ENCODE measurements at regions not wholly inside any gene's neighbourhood (a gene's known extent, or its start where the extent isn't known, plus 50 kb on each side); places are given as distances from the start of the nearest gene placed in this dataset.

GRCh38 chr1:221824025-221824424 lies 82.1 kb upstream of the DUSP10 start:
- DNase-seq = no peak
- Histone ChIP-seq H3K4me1 (ENCODE audit: control insufficient read depth in 1 of 2, insufficient read depth in 2 of 2, low read depth in 1 of 2, low read length in 1 of 2) (peaks cover 2 to 17% of the 10 kb centered on the region in 2 experiments; a peak in 2 of 4 replicates), H4K20me1 (ENCODE audit: insufficient read depth) (no peaks in the 10 kb centered on the region), H2AFZ (ENCODE audit: low read depth) (no peak overlapping the region), H3K9me3 (0 out of 2 replicates have a peak, but pooled peaks cover under 1% of the 10 kb centered on the region), H3K27ac (ENCODE audit: low read depth in 2 of 2, low read length in 1 of 2) (no peak overlapping the region), H3K79me2 (ENCODE audit: insufficient read depth) (no peaks in the 10 kb centered on the region), H3K36me3 (replicated peaks in 1 of 2; ENCODE audit: control insufficient read depth in 1 of 2, insufficient read depth in 2 of 2, low read length in 1 of 2) (no peaks in the 10 kb centered on the region), H3K9ac (no peak overlapping the region), H3K27me3 (ENCODE audit: insufficient read depth) (no peaks in the 10 kb centered on the region), H3K4me3 (ENCODE audit: low read depth in 2 of 2, low read length in 1 of 2) (no peak overlapping the region), H3K9me2 (no peaks in the 10 kb centered on the region), H3F3A (replicated peaks; ENCODE audit: insufficient read depth) (no peaks in the 10 kb centered on the region), H3K4me2 (no peak overlapping the region)
- TF ChIP-seq JUND (IDR thresholded peaks at IDR 0.05) (0 out of 2 replicates have a peak, but pooled peaks have one; percentile 4), SIN3A (IDR thresholded peaks at IDR 0.05; ENCODE audit: borderline replicate concordance, low read depth, low read length) (no peak), EP300 (IDR thresholded peaks at IDR 0.05; ENCODE audit: borderline replicate concordance in 1 of 2, low read depth in 1 of 2, low read length in 1 of 2) (no peak), SMC3 (IDR thresholded peaks at IDR 0.05; ENCODE audit: low read depth, low read length) (no peak)
- WGBS (ENCODE audit: low lambda C conversion rate) = 75% methylated on average over 2 of the region's 2 CpGs
- POLR2A ChIA-PET = no interaction called here
- CTCF ChIA-PET = no interaction called here

GRCh38 chr1:221823561-221823960 lies 81.7 kb upstream of the DUSP10 start:
- Histone ChIP-seq H3K9me2 (no peaks in the 10 kb centered on the region), H3K4me1 (ENCODE audit: control insufficient read depth in 1 of 2, insufficient read depth in 2 of 2, low read depth in 1 of 2, low read length in 1 of 2) (peaks cover 2 to 17% of the 10 kb centered on the region in 2 experiments; a peak in 2 of 4 replicates), H3K36me3 (replicated peaks in 1 of 2; ENCODE audit: control insufficient read depth in 1 of 2, insufficient read depth in 2 of 2, low read length in 1 of 2) (no peaks in the 10 kb centered on the region), H3K4me3 (ENCODE audit: low read depth in 2 of 2, low read length in 1 of 2) (no peak overlapping the region), H3K4me2 (no peak overlapping the region), H4K20me1 (ENCODE audit: insufficient read depth) (no peaks in the 10 kb centered on the region), H3K9me3 (peaks cover 4% of the 10 kb centered on the region; the same call in 1 of the 2 replicates), H3K79me2 (ENCODE audit: insufficient read depth) (no peaks in the 10 kb centered on the region), H3K9ac (no peak overlapping the region), H3K27me3 (ENCODE audit: insufficient read depth) (no peaks in the 10 kb centered on the region), H3K27ac (ENCODE audit: low read depth in 2 of 2, low read length in 1 of 2) (no peak overlapping the region), H3F3A (replicated peaks; ENCODE audit: insufficient read depth) (no peaks in the 10 kb centered on the region), H2AFZ (ENCODE audit: low read depth) (no peak overlapping the region)
- WGBS (ENCODE audit: low lambda C conversion rate) = 30% methylated on average over 1 of the region's 1 CpG
- CTCF ChIA-PET = no interaction called here
- DNase-seq = no peak
- TF ChIP-seq TEAD4 (IDR thresholded peaks at IDR 0.05; ENCODE audit: borderline replicate concordance, insufficient read depth) (no peak), EZH2phosphoT487 (IDR thresholded peaks at IDR 0.05; ENCODE audit: borderline replicate concordance, low read depth) (no peak), TCF12 (IDR thresholded peaks at IDR 0.05) (no peak), GABPA (IDR thresholded peaks at IDR 0.05; ENCODE audit: low read depth) (no peak), JUND (IDR thresholded peaks at IDR 0.05) (no peak), FOSL2 (IDR thresholded peaks at IDR 0.05; ENCODE audit: borderline replicate concordance, low read depth) (no peak), TAF1 (IDR thresholded peaks at IDR 0.05; ENCODE audit: borderline replicate concordance, low read depth, low read length) (no peak), RFX5 (IDR thresholded peaks at IDR 0.05; ENCODE audit: low read length) (no peak), SMC3 (IDR thresholded peaks at IDR 0.05; ENCODE audit: low read depth, low read length) (no peak), GATA2 (CRISPR knock-in tag; IDR thresholded peaks at IDR 0.05) (no peak), FOXM1 (IDR thresholded peaks at IDR 0.05; ENCODE audit: low read depth) (no peak)
- TF ChIP-seq, protein P1, sequence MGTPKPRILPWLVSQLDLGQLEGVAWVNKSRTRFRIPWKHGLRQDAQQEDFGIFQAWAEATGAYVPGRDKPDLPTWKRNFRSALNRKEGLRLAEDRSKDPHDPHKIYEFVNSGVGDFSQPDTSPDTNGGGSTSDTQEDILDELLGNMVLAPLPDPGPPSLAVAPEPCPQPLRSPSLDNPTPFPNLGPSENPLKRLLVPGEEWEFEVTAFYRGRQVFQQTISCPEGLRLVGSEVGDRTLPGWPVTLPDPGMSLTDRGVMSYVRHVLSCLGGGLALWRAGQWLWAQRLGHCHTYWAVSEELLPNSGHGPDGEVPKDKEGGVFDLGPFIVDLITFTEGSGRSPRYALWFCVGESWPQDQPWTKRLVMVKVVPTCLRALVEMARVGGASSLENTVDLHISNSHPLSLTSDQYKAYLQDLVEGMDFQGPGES (IDR thresholded peaks at IDR 0.05; ENCODE audit: low read depth, low read length) = no peak
- TF ChIP-seq, protein P2, sequence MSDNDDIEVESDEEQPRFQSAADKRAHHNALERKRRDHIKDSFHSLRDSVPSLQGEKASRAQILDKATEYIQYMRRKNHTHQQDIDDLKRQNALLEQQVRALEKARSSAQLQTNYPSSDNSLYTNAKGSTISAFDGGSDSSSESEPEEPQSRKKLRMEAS (IDR thresholded peaks at IDR 0.05; ENCODE audit: low read depth) = no peak
- TF ChIP-seq, protein P3, sequence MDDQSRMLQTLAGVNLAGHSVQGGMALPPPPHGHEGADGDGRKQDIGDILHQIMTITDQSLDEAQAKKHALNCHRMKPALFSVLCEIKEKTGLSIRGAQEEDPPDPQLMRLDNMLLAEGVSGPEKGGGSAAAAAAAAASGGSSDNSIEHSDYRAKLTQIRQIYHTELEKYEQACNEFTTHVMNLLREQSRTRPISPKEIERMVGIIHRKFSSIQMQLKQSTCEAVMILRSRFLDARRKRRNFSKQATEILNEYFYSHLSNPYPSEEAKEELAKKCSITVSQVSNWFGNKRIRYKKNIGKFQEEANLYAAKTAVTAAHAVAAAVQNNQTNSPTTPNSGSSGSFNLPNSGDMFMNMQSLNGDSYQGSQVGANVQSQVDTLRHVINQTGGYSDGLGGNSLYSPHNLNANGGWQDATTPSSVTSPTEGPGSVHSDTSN (IDR thresholded peaks at IDR 0.05) = no peak
- POLR2A ChIA-PET = no interaction called here
